ENCODE measurements at regions not wholly inside any gene's neighbourhood (a gene's known extent, or its start where the extent isn't known, plus 50 kb on each side); places are given as distances from the start of the nearest gene placed in this dataset.
"Not testable (repeated sequence)": the region's sequence is repeated elsewhere in the genome, so short reads cannot be mapped to it uniquely, and the experiment has no call there.

DNA sequence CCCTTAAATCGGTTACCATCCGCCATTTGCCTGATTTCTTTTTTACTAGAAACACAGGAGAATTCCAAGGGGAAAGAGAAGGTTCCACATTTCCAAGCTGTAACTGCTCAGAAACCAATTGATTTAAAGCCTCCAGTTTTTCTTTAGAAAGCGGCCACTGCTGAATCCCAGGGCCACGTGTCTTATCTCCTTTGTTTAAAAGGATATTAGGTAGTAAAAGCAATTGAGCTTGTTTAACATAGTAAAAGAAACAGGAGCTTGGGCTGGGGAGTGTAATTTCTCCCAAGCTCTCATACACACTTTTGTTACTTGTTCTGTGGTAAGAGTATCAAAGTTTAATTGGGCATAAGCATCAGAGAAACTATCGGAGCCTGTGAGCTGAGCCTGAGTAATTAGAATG lies 180.0 kb downstream of the OTOP1 start:
- TF ChIP-seq, protein P1, sequence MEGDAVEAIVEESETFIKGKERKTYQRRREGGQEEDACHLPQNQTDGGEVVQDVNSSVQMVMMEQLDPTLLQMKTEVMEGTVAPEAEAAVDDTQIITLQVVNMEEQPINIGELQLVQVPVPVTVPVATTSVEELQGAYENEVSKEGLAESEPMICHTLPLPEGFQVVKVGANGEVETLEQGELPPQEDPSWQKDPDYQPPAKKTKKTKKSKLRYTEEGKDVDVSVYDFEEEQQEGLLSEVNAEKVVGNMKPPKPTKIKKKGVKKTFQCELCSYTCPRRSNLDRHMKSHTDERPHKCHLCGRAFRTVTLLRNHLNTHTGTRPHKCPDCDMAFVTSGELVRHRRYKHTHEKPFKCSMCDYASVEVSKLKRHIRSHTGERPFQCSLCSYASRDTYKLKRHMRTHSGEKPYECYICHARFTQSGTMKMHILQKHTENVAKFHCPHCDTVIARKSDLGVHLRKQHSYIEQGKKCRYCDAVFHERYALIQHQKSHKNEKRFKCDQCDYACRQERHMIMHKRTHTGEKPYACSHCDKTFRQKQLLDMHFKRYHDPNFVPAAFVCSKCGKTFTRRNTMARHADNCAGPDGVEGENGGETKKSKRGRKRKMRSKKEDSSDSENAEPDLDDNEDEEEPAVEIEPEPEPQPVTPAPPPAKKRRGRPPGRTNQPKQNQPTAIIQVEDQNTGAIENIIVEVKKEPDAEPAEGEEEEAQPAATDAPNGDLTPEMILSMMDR (IDR thresholded peaks at IDR 0.05), result not testable (repeated sequence)
- TF ChIP-seq POLR2A (IDR thresholded peaks at IDR 0.05), result not testable (repeated sequence)

All from thyroid gland (tissue), 4 donors.